HepG2 (cell line): ENCODE measurements at regions not wholly inside any gene's neighbourhood (a gene's known extent, or its start where the extent isn't known, plus 50 kb on each side); places are given as distances from the start of the nearest gene placed in this dataset.

Experiments used
- ATF7-NPFF ChIP-seq: sonication (generic); formaldehyde crosslinking; IDR thresholded peaks from 2 replicates; pipeline ENCODE4 v1.8.1; 2023; ENCODE audit warnings: mild to moderate bottlenecking, low read depth, missing genetic modification reagents, moderate library complexity
- IRF2 ChIP-seq: IDR thresholded peaks from 2 replicates; pipeline ENCODE4 v1.6.1; 2018; ENCODE audit warnings: missing genetic modification reagents, missing compliant biosample characterization
- NCOR1 ChIP-seq: fragments of 200-600 bp; sonication (generic); IDR thresholded peaks from 2 replicates; pipeline ENCODE4 v1.7.0; 2017; ENCODE audit warnings: antibody characterized with exemption, low read length, borderline replicate concordance
- POLR2A ChIP-seq, 2 experiments: IDR thresholded peaks; 2 replicates each; pipeline ENCODE4 v1.6.1; 2011; ENCODE audit warnings: low read depth in 2 of 2, low read length in 2 of 2, mild to moderate bottlenecking in 1 of 2, moderate library complexity in 1 of 2; ENCODE audit not compliant: insufficient read depth in 1 of 2
- RFX5 ChIP-seq: IDR thresholded peaks from 2 replicates; pipeline ENCODE4 v1.6.1; 2011; ENCODE audit warnings: low read depth, low read length, improper control_type of control experiment
- SIN3A ChIP-seq: IDR thresholded peaks from 2 replicates; pipeline ENCODE4 v1.6.1; 2011; ENCODE audit warnings: low read depth, mild to moderate bottlenecking, control low read depth, low read length, borderline replicate concordance
- TAF1 ChIP-seq: sonication (generic); formaldehyde crosslinking; IDR thresholded peaks from 2 replicates; pipeline ENCODE4 v1.4.0; 2020; ENCODE audit warnings: missing genetic modification reagents
- ZNF616 ChIP-seq: sonication (generic); formaldehyde crosslinking; IDR thresholded peaks from 2 replicates; pipeline ENCODE4 v1.5.0; 2020; ENCODE audit warnings: low read depth, mild to moderate bottlenecking, missing genetic modification reagents
- ZNF652 ChIP-seq: IDR thresholded peaks from 2 replicates; pipeline ENCODE4 v1.6.1; 2016; ENCODE audit warnings: low read depth, borderline replicate concordance
- ZNF891 ChIP-seq: sonication (generic); formaldehyde crosslinking; IDR thresholded peaks from 2 replicates; pipeline ENCODE4 v1.5.0; 2020; ENCODE audit warnings: mild to moderate bottlenecking, missing genetic modification reagents
- TF ChIP-seq, protein P1 (sequence below): sonication (generic); formaldehyde crosslinking; IDR thresholded peaks from 2 replicates; pipeline ENCODE4 v1.5.0; 2020; ENCODE audit warnings: mild to moderate bottlenecking, missing genetic modification reagents, moderate library complexity

- TF ChIP-seq ATF7-NPFF (CRISPR knock-in tag) = no peak
- TF ChIP-seq, protein P1, sequence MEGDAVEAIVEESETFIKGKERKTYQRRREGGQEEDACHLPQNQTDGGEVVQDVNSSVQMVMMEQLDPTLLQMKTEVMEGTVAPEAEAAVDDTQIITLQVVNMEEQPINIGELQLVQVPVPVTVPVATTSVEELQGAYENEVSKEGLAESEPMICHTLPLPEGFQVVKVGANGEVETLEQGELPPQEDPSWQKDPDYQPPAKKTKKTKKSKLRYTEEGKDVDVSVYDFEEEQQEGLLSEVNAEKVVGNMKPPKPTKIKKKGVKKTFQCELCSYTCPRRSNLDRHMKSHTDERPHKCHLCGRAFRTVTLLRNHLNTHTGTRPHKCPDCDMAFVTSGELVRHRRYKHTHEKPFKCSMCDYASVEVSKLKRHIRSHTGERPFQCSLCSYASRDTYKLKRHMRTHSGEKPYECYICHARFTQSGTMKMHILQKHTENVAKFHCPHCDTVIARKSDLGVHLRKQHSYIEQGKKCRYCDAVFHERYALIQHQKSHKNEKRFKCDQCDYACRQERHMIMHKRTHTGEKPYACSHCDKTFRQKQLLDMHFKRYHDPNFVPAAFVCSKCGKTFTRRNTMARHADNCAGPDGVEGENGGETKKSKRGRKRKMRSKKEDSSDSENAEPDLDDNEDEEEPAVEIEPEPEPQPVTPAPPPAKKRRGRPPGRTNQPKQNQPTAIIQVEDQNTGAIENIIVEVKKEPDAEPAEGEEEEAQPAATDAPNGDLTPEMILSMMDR (CRISPR knock-in tag) = no peak
- no peak for TF ChIP-seq NCOR1
- no peak for TF ChIP-seq POLR2A (IDR thresholded peaks at IDR 0.05; ENCODE audit: insufficient read depth in 1 of 2, low read depth in 2 of 2, low read length in 2 of 2)
- no peak for TF ChIP-seq SIN3A
- no peak for TF ChIP-seq TAF1 (CRISPR knock-in tag)
- TF ChIP-seq RFX5 = no peak
- TF ChIP-seq ZNF652 (CRISPR knock-in tag) = no peak
- TF ChIP-seq ZNF616 = no peak
- TF ChIP-seq IRF2 = no peak
- no peak for TF ChIP-seq ZNF891 (CRISPR knock-in tag)
These were observed 69.9 kb upstream of the GABRE start for GRCh38 chrX:152044383-152044782.
